CD1c-positive myeloid dendritic cell (primary cell): ENCODE measurements at regions not wholly inside any gene's neighbourhood (a gene's known extent, or its start where the extent isn't known, plus 50 kb on each side); places are given as distances from the start of the nearest gene placed in this dataset.
"Not testable (repeated sequence)": the region's sequence is repeated elsewhere in the genome, so short reads cannot be mapped to it uniquely, and the experiment has no call there.

Source experiments
- DNase-seq: peaks from one replicate; pipeline ENCODE4 v3.0.0-alpha.2; 2016; ENCODE audit errors: extremely low spot score

GRCh38 chr2:55124682-55125081 is 74.4 kb upstream of the RTN4 start:
- DNase-seq: not testable (repeated sequence)

GRCh38 chr2:55123851-55124269 is 73.6 kb upstream of the RTN4 start:
- no peak for DNase-seq

GRCh38 chr2:55120634-55121359 is 70.5 kb upstream of the RTN4 start:
- peak; percentile 53 for DNase-seq

DNA sequence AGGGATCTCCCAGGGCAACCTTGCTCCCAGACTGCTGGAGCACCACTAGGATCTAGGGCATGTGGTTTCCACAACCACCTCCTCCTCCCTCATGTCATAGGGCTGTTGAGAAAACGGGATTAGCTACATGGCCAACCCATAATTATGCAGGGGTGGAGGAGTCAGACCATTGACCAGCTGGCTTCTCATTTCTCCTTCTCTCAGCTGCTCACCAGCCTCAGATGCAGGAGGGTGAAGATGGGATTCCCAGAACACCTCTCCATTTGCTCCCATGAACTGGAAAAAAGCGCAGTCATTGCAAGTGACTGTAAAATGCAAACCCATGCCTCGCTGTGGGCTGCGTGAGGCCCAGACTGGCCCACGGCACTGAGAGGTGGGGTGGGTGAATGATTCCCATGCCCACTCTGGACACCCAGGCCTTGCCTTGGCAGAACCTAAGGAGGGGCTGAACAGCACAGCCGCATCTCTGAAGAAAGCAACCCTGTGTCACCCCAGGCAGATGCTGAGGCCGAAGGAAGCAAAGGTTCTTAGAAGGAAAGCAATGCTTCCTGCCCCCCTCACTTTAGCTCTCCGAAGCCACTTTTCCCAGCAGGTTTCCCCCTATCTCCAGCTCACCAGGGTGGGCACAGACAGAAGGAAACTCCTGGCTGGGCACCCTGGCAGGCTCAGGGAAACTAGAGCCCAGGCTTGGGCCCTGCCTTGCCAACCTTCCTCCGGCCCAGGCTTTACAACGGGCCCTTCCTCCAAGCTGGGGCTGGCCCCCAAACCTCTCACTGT is 69.6 kb upstream of the RTN4 start:
- DNase-seq: no peak

- no peak for DNase-seq
These were observed 68.4 kb upstream of the RTN4 start for GRCh38 chr2:55118643-55119083.

DNA sequence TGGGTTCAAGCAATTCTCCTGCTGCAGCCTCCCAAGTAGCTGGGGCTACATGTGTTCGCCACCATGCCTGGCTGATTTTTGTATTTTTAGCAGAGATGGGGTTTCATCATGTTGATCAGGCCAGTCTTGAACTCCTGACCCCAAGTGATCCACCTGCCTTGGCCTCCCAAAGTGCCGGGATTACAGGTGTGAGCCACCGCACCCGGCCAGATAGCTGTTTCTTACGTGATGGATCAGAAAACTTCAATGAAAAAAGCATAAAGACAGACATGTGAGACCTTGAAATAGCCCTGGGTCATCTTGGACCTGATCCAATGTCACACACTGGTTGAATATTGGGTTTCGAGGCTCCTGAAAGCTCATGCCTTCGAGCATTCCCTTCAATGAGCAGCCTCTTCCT is 66.7 kb upstream of the RTN4 start:
- no peak for DNase-seq

DNA sequence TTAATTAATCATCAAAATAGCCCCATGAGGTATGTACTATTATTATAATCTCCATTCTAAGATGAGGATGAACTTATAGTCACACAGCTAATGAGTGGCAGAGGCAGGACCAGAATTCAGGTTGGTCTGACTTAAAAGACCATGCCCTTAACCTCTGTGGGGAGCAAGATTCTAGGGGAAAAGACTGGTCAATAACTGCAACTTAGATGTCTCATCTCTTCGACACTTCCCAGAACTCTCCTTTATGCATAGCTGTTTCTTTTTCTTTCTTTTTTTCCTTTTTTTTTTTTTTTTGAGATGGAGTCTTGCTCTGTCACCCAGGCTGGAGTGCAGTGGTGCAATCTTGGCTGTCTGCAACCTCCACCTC is 66.3 kb upstream of the RTN4 start:
- no peak for DNase-seq

DNA sequence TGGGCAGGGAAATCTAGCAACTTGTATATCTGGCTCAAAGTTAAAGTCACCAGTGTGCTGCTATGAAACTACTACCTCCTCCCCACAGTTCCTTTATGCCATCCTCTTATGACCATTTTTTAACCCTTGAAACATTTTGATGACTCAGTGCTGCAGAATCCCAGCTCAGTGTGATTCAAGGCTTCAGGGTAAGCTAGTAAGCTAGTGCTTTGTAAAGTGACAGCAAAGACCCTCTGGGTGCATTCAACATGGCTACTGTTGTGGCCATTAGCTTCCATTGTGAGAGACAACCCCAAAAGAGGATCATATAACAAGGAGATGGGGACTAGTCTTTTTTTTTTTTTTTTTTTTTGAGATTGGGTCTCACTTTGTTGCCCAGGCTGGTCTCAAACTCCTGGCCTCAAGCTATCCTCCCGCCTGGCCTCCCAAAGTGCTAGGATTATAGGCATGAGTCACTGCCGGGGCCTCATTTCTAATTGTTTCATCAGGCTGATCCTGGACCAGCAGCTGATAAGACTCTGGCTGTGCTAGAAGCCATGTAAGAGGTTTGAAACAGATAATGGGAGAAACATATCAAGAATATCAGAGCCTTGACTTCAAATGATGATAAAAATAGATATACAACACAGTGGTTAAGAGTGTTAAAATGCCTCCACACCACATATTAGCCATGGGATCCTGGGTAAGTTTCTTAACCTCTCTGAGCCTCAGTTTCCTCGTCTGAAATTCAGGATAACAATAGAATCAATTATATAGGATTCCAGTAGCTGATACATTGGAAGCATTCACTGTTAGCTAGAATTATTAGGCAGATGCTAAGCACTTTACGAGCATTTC is 65.7 kb upstream of the RTN4 start:
- no peak for DNase-seq

GRCh38 chr2:55114597-55114996 is 64.3 kb upstream of the RTN4 start:
- DNase-seq: no peak

DNA sequence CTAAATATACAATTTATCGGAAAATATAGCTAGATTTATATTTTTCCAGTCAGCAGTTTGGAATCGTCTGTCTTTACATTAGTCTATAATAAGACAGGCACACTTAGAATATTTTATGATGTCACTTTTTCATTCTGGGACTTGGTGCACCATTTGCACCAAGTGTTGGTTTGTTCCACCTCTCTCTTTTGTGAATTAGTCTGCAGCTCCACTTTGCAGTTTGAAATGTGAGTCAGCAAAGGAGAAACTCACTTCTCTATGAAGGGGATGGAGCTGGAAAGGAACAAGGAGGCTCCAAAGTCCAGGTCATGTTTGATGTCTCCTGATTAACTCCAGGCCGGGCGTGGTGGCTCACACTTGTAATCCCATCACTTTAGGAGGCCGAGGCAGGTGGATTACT is 63.8 kb upstream of the RTN4 start:
- no peak for DNase-seq

DNA sequence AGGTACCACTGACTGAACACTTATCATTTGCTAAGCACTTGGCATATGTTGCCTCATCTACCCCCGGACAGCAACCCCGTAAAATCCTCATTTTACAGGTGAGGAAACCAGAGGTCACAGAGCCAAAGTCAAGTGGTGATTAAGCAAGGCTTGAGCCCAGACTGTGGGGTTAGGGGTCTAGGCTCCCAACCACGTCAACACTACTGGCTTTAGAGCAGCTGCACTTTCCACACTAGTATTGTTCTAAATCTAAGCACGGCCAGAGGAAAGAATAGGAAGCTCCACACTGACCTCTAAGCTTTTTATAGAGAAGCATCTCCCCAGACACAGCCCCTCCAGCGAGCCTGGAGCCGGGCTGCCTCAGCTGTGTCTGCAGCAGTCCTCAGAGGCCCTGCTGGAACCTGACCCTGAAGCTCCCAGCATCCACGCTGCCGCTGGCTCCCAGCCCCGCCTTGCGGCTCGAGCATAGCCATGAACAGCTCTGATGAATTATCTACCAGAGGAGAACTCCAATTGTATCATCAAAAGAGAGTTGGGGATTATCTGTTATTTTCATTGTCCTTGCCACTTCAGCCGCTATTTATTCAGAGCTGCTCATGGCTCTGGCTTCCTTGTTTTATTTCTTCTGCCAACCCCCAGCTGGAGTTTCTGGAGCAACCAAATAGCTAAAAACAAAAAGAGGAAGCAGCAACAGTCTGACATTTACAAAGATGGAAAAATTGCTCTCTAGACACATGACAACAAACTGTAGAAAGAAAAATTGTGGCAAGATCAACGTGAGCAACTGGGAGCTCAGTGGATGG is 62.2 kb upstream of the RTN4 start:
- peak; percentile 80 for DNase-seq

- peak; percentile 90 for DNase-seq
These were observed 61.4 kb upstream of the RTN4 start for GRCh38 chr2:55111570-55112228.

GRCh38 chr2:55111230-55111569 is 60.9 kb upstream of the RTN4 start:
- no peak for DNase-seq

- DNase-seq: no peak
These were observed 59.1 kb upstream of the RTN4 start for GRCh38 chr2:55109219-55109891.

- DNase-seq: no peak
These were observed 58.4 kb upstream of the RTN4 start for GRCh38 chr2:55108456-55109160.

- DNase-seq: no peak
These were observed 57.2 kb upstream of the RTN4 start for GRCh38 chr2:55107436-55107835.

- no peak for DNase-seq
These were observed 55.9 kb upstream of the RTN4 start for GRCh38 chr2:55106148-55106547.

- DNase-seq: no peak
These were observed 55.2 kb upstream of the RTN4 start for GRCh38 chr2:55105456-55105855.

- no peak for DNase-seq
These were observed 52.8 kb upstream of the RTN4 start for GRCh38 chr2:55103046-55103445.
